Osteocyte (in vitro differentiated cells): ENCODE measurements at regions not wholly inside any gene's neighbourhood (a gene's known extent, or its start where the extent isn't known, plus 50 kb on each side); places are given as distances from the start of the nearest gene placed in this dataset.

ENCODE experiments used
- DNase-seq: peaks from one replicate; pipeline ENCODE4 v3.0.0; 2021; ENCODE audit warnings: mixed read lengths; ENCODE audit not compliant: unreplicated experiment; ENCODE audit errors: extremely low spot score
- H3K27ac Mint-ChIP-seq: one replicate; pipeline ENCODE4 v1.8.0; 2021; ENCODE audit warnings: mild to moderate bottlenecking, mixed read lengths; ENCODE audit not compliant: unreplicated experiment
- H3K27me3 Mint-ChIP-seq: one replicate; pipeline ENCODE4 v1.8.0; 2021; ENCODE audit warnings: mixed read lengths; ENCODE audit not compliant: unreplicated experiment
- H3K36me3 Mint-ChIP-seq: one replicate; pipeline ENCODE4 v1.8.0; 2021; ENCODE audit warnings: mixed read lengths; ENCODE audit not compliant: unreplicated experiment
- H3K4me1 Mint-ChIP-seq: one replicate; pipeline ENCODE4 v1.8.0; 2021; ENCODE audit warnings: mixed read lengths; ENCODE audit not compliant: unreplicated experiment
- H3K4me3 Mint-ChIP-seq: one replicate; pipeline ENCODE4 v1.8.0; 2021; ENCODE audit warnings: mild to moderate bottlenecking, moderate library complexity, mixed read lengths; ENCODE audit not compliant: unreplicated experiment
- H3K9me3 Mint-ChIP-seq: one replicate; pipeline ENCODE4 v1.8.0; 2021; ENCODE audit warnings: mixed read lengths; ENCODE audit not compliant: unreplicated experiment
- TF ChIP-seq, protein P1 (sequence below): fragments of 200-600 bp; sonication (generic); IDR thresholded peaks from 2 replicates; pipeline ENCODE4 v1.5.0; 2021; ENCODE audit warnings: antibody characterized with exemption, mild to moderate bottlenecking, moderate library complexity

DNA sequence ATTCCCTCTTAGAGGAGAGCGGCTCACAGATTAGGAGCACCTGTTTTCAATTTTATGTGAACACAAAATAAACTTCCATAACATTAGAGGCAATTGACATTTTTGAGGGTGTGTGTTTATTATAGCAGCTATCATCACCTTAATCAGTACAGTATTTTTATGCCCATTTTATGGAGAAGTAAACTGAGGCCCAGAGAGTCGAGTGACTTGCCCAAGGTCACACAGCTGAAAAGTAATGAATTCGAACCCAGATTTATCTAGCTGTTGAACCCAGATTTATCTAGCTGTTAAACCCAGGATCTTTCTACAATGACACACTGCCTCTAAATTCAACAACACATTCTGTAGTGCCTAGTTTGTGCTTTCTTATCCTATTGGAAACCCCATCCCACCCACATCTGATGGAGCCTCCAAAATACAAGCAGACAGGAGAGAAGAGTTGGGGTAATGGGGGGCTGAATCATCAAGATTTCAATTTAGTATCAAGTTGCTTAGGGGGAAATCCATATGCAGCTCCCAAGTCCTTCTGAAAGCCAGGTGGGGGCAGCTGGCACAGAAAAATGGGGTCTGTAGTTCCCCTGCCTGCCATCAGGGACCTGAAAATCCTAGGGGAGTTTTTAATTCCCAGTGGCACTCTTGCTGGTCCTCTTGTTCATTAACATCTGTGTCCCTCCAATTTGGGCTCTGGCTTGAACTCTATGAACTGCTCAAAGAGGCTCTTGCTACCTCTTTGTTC is 50.4 kb upstream of the TRA2B start:
- no peaks in the 10 kb centered on the region for H3K9me3 Mint-ChIP-seq
- TF ChIP-seq, protein P1, sequence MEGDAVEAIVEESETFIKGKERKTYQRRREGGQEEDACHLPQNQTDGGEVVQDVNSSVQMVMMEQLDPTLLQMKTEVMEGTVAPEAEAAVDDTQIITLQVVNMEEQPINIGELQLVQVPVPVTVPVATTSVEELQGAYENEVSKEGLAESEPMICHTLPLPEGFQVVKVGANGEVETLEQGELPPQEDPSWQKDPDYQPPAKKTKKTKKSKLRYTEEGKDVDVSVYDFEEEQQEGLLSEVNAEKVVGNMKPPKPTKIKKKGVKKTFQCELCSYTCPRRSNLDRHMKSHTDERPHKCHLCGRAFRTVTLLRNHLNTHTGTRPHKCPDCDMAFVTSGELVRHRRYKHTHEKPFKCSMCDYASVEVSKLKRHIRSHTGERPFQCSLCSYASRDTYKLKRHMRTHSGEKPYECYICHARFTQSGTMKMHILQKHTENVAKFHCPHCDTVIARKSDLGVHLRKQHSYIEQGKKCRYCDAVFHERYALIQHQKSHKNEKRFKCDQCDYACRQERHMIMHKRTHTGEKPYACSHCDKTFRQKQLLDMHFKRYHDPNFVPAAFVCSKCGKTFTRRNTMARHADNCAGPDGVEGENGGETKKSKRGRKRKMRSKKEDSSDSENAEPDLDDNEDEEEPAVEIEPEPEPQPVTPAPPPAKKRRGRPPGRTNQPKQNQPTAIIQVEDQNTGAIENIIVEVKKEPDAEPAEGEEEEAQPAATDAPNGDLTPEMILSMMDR, result peak; percentile 9
- H3K4me1 Mint-ChIP-seq, result peaks cover 23% of the 10 kb centered on the region
- DNase-seq, result no peak
- peaks cover 17% of the 10 kb centered on the region for H3K27me3 Mint-ChIP-seq
- no peak overlapping the region for H3K27ac Mint-ChIP-seq
- no peak overlapping the region for H3K4me3 Mint-ChIP-seq
- H3K36me3 Mint-ChIP-seq, result no peaks in the 10 kb centered on the region
